Adrenal gland (tissue), 9 donors: ENCODE measurements at regions not wholly inside any gene's neighbourhood (a gene's known extent, or its start where the extent isn't known, plus 50 kb on each side); places are given as distances from the start of the nearest gene placed in this dataset.

Experiments used
- DNase-seq, 7 donors: peaks; one replicate each; pipeline ENCODE4 v3.0.0-alpha.2; 2019 to 2020
- H3K27ac ChIP-seq, 5 donors: fragments of 200-600 bp; sonication (generic) in 4 of 5; 1 replicate in 3 of 5; 2 replicates in 2 of 5; pipeline versions ENCODE4 v1.5.1 to v1.8.0; 2016 to 2020; ENCODE audit warnings: mild to moderate bottlenecking in 1 of 5
- H3K27me3 ChIP-seq: fragments of 200-600 bp; 2 replicates; pipeline ENCODE4 v1.8.0; 2021
- H3K36me3 ChIP-seq, 2 donors: fragments of 200-600 bp; replicated peaks in 1 of 2; 1 replicate in 1 of 2; 2 replicates in 1 of 2; pipeline versions ENCODE4 v1.5.1 to v1.8.0; 2018 to 2022
- H3K4me1 ChIP-seq, 2 donors: fragments of 200-600 bp; replicated peaks in 1 of 2; 1 replicate in 1 of 2; 2 replicates in 1 of 2; pipeline versions ENCODE4 v1.5.1 to v1.8.0; 2018 to 2021
- H3K4me3 ChIP-seq, 4 donors: fragments of 200-600 bp; sonication (generic) in 3 of 4; one replicate each; pipeline ENCODE4 v1.5.1; 2016 to 2018
- H3K9me3 ChIP-seq, 3 donors: fragments of 200-600 bp; sonication (generic) in 1 of 3; replicated peaks in 1 of 3; 1 replicate in 2 of 3; 2 replicates in 1 of 3; pipeline versions ENCODE4 v1.5.1 to v1.8.0; 2016 to 2021
- CTCF ChIP-seq, 6 experiments: fragments of 450-650 bp in 4 of 6; fragments of 200-600 bp in 2 of 6; sonication (generic) in 1 of 6; IDR thresholded peaks; 1 replicate in 5 of 6; 2 replicates in 1 of 6; pipeline versions ENCODE4 v1.5.1 to v1.8.0; 2016 to 2021; ENCODE audit warnings: antibody characterized with exemption in 6 of 6, mild to moderate bottlenecking in 2 of 6, moderate library complexity in 1 of 6
- POLR2A ChIP-seq, 2 donors: fragments of 450-650 bp; IDR thresholded peaks; one replicate each; pipeline ENCODE4 v1.6.1; 2017; ENCODE audit warnings: antibody characterized with exemption in 2 of 2, mild to moderate bottlenecking in 2 of 2, moderate library complexity in 1 of 2
- WGBS, 4 donors: extraction: QIAGEN DNeasy Blood & Tissue Kit in 2 of 4; methylation state at CpG; one replicate each; pipeline versions ENCODE4 v1.1.5 to v1.1.7; 2013 to 2017; 5-methylcytosine and 5-hydroxymethylcytosine counted together
- intact Hi-C, 2 donors: fragments of 100-400 bp; cut with DNase I; formaldehyde crosslinking; loops; one replicate each; pipeline versions ENCODE4 v1.14.1 to v1.15.0; 2022 to 2023
- donor health status: healthy with polysubstance abuse.
- donor health status: Bipolar disorder and iron deficiency.
- donor health status: DM: yes; HTN: yes; CAD: no.
- donor health status: DM: no; HTN: no; CAD: no.
- donor health status: DM: no; HTN: no; CAD: no.

GRCh38 chr14:61638595-61639387, 56.5 kb upstream of the HIF1A start:
- H3K27ac ChIP-seq, result no peak overlapping the region
- no peaks in the 10 kb centered on the region for H3K27me3 ChIP-seq
- no peak for TF ChIP-seq POLR2A (IDR thresholded peaks at IDR 0.05)
- TF ChIP-seq CTCF (IDR thresholded peaks at IDR 0.05), result no peak
- intact Hi-C loops, result no loop called here
- 87 to 90% (median 88%) methylated on average over 12 of the region's 12 CpGs for WGBS, 4 donors
- no peak overlapping the region for H3K4me3 ChIP-seq
- DNase-seq, result no peak
- H3K36me3 ChIP-seq, result no peaks in the 10 kb centered on the region
- H3K9me3 ChIP-seq, result no peaks in the 10 kb centered on the region
- no peaks in the 10 kb centered on the region for H3K4me1 ChIP-seq

GRCh38 chr14:61640158-61641136, 54.9 kb upstream of the HIF1A start:
- Histone ChIP-seq H3K9me3 (no peaks in the 10 kb centered on the region), H3K4me1 (no peaks in the 10 kb centered on the region), H3K36me3 (no peaks in the 10 kb centered on the region), H3K27me3 (no peaks in the 10 kb centered on the region), H3K4me3 (no peak overlapping the region), H3K27ac (no peak overlapping the region)
- WGBS, 4 donors, result 81 to 93% (median 92%) methylated on average over 14 of the region's 14 CpGs
- intact Hi-C loops, result no loop called here
- TF ChIP-seq CTCF (IDR thresholded peaks at IDR 0.05) (no peak), POLR2A (IDR thresholded peaks at IDR 0.05) (no peak)
- DNase-seq, result no peak

- no peaks in the 10 kb centered on the region for H3K36me3 ChIP-seq
- DNase-seq, result no peak
- TF ChIP-seq CTCF (IDR thresholded peaks at IDR 0.05) (no peak), POLR2A (IDR thresholded peaks at IDR 0.05) (no peak)
- intact Hi-C loops, result no loop called here
- 80 to 85% (median 83%) methylated on average over 6 of the region's 6 CpGs for WGBS, 4 donors
- H3K4me1 ChIP-seq, result no peaks in the 10 kb centered on the region
- H3K27me3 ChIP-seq, result no peaks in the 10 kb centered on the region
- H3K4me3 ChIP-seq, result no peak overlapping the region
- no peaks in the 10 kb centered on the region for H3K9me3 ChIP-seq
- no peak overlapping the region for H3K27ac ChIP-seq
These were observed 53.2 kb upstream of the HIF1A start for GRCh38 chr14:61641914-61642613.

GRCh38 chr14:61642614-61642982, 52.7 kb upstream of the HIF1A start:
- TF ChIP-seq CTCF (IDR thresholded peaks at IDR 0.05) (no peak), POLR2A (IDR thresholded peaks at IDR 0.05) (no peak)
- no peaks in the 10 kb centered on the region for H3K36me3 ChIP-seq
- intact Hi-C loops, result no loop called here
- H3K27me3 ChIP-seq, result no peaks in the 10 kb centered on the region
- DNase-seq, result no peak
- no peaks in the 10 kb centered on the region for H3K4me1 ChIP-seq
- WGBS, 4 donors, result 79 to 95% (median 91%) methylated on average over 4 of the region's 4 CpGs
- H3K4me3 ChIP-seq, result no peak overlapping the region
- H3K27ac ChIP-seq, result no peak overlapping the region
- H3K9me3 ChIP-seq, result no peaks in the 10 kb centered on the region
